D721Med (cell line): ENCODE measurements at regions not wholly inside any gene's neighbourhood (a gene's known extent, or its start where the extent isn't known, plus 50 kb on each side); places are given as distances from the start of the nearest gene placed in this dataset.

Source experiments
- DNase-seq: peaks from one replicate; pipeline ENCODE4 v3.0.0; 2011; ENCODE audit warnings: low spot score; ENCODE audit not compliant: insufficient read length
- FAIRE-seq: peaks from 2 replicates; lab custom pipeline; 2011; peaks lifted over from hg19 to GRCh38; lab: Jason Lieb, UNC
- CTCF ChIP-seq: IDR thresholded peaks from 2 replicates; pipeline ENCODE4 v1.5.1; 2012; ENCODE audit warnings: mild to moderate bottlenecking, control low read depth; ENCODE audit not compliant: insufficient read depth; ENCODE audit errors: missing control alignments

- no peak for TF ChIP-seq CTCF
- FAIRE-seq (peak; percentile 21), DNase-seq (no peak)
Observed at GRCh38 chr2:39914949-39915348, 135.9 kb upstream of the THUMPD2 start.

DNA sequence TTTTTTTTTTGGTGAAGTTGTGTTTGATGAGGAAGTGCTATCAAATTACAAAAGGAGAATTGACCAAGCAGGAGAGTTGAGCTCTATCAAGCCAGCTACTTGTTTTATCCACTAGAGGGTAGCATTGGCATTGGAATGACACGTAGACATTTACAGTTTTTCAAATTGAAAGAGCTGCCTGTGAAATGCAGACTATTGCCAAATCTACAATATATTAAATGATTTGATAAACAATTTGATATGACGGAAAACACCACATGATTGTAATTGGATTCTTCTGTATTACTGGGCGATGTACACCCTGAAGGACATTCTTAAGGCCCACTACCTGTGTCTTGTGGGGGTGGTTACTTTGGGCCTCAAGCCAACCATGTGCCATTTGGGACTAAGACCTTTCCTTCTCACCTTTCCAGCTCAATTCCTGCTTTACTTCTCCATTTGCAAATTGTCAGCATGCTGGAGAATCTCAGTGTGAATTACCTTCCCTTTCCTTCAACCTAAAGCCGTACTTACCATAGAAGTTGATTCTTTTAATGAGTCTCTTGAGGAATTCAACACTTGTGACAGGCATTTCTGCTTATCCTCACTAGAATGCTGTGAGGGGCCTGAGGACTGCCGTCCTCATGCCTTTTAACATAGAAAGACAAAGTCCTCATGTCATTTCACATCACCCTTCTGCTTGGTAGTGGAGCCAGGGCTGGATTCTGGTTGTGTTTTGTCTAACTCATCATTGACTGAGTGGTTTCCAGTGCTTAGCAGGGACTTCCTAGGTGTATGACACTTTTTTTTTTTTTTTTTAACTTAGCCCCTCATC is 134.8 kb upstream of the THUMPD2 start:
- peak; percentile 96 for FAIRE-seq
- TF ChIP-seq CTCF, result peak; percentile 90
- no peak for DNase-seq

DNA sequence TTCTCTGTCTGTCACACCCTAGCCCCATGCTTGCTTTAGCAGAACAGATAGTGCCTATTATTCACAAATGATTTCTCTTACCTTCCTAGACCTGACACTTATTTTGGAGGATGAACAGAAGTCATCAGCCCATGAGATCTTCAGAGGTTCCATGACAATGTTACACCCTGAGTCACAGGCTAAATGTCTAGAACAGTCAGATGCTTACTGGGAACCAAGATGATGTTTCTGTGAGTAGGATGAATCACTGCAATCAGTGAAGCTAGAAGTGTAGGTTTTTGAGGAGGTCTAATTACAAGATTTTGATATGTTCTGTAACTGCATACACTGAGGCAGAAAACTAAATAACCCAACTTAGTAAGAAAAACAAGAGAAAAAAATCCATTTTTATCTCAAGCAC is 123.0 kb upstream of the THUMPD2 start:
- no peak for TF ChIP-seq CTCF
- FAIRE-seq, result no peak
- DNase-seq, result no peak

DNA sequence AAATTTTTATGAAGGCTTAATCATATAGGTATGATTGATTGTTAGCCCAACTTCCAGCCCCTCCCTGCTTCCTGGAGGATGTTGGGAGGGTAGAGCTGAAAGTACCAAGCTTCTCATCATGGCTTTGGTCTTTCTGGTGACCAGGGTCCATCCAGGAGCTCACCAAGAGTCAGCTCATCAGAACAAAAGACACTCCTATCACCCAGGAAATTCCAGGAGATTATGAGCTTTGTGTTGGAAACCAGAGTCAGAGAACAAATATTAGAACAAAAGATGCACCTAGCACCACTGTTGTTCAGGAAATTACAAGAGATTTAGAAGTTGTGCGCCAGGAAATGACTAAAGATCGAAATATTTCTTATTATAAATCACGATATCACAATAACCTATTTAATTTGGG is 119.9 kb upstream of the THUMPD2 start:
- DNase-seq (no peak), FAIRE-seq (no peak)
- TF ChIP-seq CTCF, result no peak

- FAIRE-seq, result no peak
- no peak for DNase-seq
- TF ChIP-seq CTCF, result no peak
Observed at GRCh38 chr2:39897273-39897672, 118.2 kb upstream of the THUMPD2 start.

DNA sequence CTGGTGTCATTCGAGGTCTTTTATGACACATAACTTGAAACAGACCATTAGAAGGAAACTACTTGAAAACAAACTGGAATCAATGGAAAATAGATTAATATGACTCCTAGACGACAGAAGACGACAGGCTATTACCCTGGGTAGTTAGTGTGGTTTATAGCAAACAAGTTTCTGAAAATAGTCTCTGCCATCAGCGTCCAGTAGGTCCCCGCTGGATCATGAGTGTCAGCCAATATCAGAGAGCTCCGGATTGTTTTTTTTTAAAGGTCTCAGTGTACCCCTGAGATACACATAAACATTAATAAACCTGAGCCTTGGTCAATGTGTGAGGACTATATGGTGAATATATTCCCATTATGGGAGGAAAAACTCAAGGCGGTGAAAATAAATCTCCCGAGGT is 115.0 kb upstream of the THUMPD2 start:
- FAIRE-seq (no peak), DNase-seq (no peak)

More for the DNA sequence above, 115.0 kb upstream of the THUMPD2 start:
- TF ChIP-seq CTCF, result no peak
